Fibroblast of lung (primary cell): ENCODE measurements at regions not wholly inside any gene's neighbourhood (a gene's known extent, or its start where the extent isn't known, plus 50 kb on each side); places are given as distances from the start of the nearest gene placed in this dataset.

Experiments
- DNase-seq, 2 donors: peaks; one replicate each; pipeline versions ENCODE4 v3.0.0 to v3.0.0-alpha.2; 2010; ENCODE audit warnings: low read depth in 2 of 2
- H2AFZ ChIP-seq: 2 replicates; pipeline ENCODE4 v1.5.1; 2012; ENCODE audit warnings: low read length, control low read depth, inconsistent platforms
- H3K27ac ChIP-seq: 2 replicates; pipeline ENCODE4 v1.5.1; 2011; ENCODE audit warnings: low read length, control low read depth; ENCODE audit not compliant: insufficient read depth
- H3K27me3 ChIP-seq: 2 replicates; pipeline ENCODE4 v1.5.1; 2011; ENCODE audit warnings: mild to moderate bottlenecking, low read length; ENCODE audit not compliant: control insufficient read depth, insufficient read depth
- H3K36me3 ChIP-seq: 2 replicates; pipeline ENCODE4 v1.5.1; 2011; ENCODE audit warnings: low read length; ENCODE audit not compliant: control insufficient read depth, insufficient read depth
- H3K4me1 ChIP-seq: 2 replicates; pipeline ENCODE4 v1.5.1; 2011; ENCODE audit warnings: low read length; ENCODE audit not compliant: control insufficient read depth, insufficient read depth; ENCODE audit errors: extremely low read depth
- H3K4me2 ChIP-seq: 2 replicates; pipeline ENCODE4 v1.5.1; 2011; ENCODE audit warnings: low read length, control low read depth; ENCODE audit not compliant: insufficient read depth; ENCODE audit errors: extremely low read depth
- H3K4me3 ChIP-seq, 4 experiments: fragments of 200-600 bp in 1 of 4; sonication (generic) in 1 of 4; replicated peaks in 1 of 4; 2 replicates each; pipeline ENCODE4 v1.5.1; 2011 to 2016; ENCODE audit warnings: low read length in 4 of 4, low read depth in 3 of 4, mild to moderate bottlenecking in 3 of 4, control low read depth in 2 of 4, inconsistent platforms in 1 of 4, mixed read lengths in 1 of 4; ENCODE audit not compliant: insufficient read depth in 1 of 4; ENCODE audit errors: control extremely low read depth in 1 of 4
- H3K79me2 ChIP-seq: 2 replicates; pipeline ENCODE4 v1.5.1; 2012; ENCODE audit warnings: mild to moderate bottlenecking, low read length, inconsistent platforms; ENCODE audit not compliant: control insufficient read depth, insufficient read depth
- H3K9ac ChIP-seq: 2 replicates; pipeline ENCODE4 v1.5.1; 2011; ENCODE audit warnings: mild to moderate bottlenecking, low read length, control low read depth; ENCODE audit not compliant: insufficient read depth
- H3K9me3 ChIP-seq: 2 replicates; pipeline ENCODE4 v1.5.1; 2012; ENCODE audit warnings: low read depth, low read length; ENCODE audit not compliant: control insufficient read depth, insufficient read depth
- H4K20me1 ChIP-seq: 2 replicates; pipeline ENCODE4 v1.5.1; 2011; ENCODE audit warnings: low read length; ENCODE audit not compliant: control insufficient read depth, insufficient read depth; ENCODE audit errors: extremely low read depth
- CTCF ChIP-seq, 2 donors: IDR thresholded peaks in 1 of 2; conservative IDR thresholded peaks in 1 of 2; 1 replicate in 1 of 2; 2 replicates in 1 of 2; pipeline ENCODE4 v1.5.1; 2011 to 2012; ENCODE audit warnings: low read length in 2 of 2, control low read depth in 1 of 2, inconsistent platforms in 1 of 2, low read depth in 1 of 2, mild to moderate bottlenecking in 1 of 2
- EZH2 ChIP-seq: IDR thresholded peaks from 2 replicates; pipeline ENCODE4 v1.5.1; 2012; ENCODE audit warnings: low read length, control low read depth, mild to moderate bottlenecking; ENCODE audit errors: missing control alignments

- H3K4me1 ChIP-seq, result no peaks in the 10 kb centered on the region
- no peak overlapping the region for H3K9ac ChIP-seq
- no peak overlapping the region for H3K4me3 ChIP-seq
- H4K20me1 ChIP-seq, result no peaks in the 10 kb centered on the region
- TF ChIP-seq EZH2 (no peak), CTCF (conservative IDR thresholded peaks at IDR 0.05 in 1 of 2, IDR thresholded peaks at IDR 0.05 in 1 of 2; ENCODE audit: low read depth in 1 of 2, low read length in 2 of 2) (no peak)
- H3K27ac ChIP-seq, result no peak overlapping the region
- DNase-seq, result no peak
- no peak overlapping the region for H3K4me2 ChIP-seq
- H3K9me3 ChIP-seq, result no peaks in the 10 kb centered on the region
- no peaks in the 10 kb centered on the region for H3K36me3 ChIP-seq
- no peaks in the 10 kb centered on the region for H3K79me2 ChIP-seq
- H2AFZ ChIP-seq, result no peak overlapping the region
- H3K27me3 ChIP-seq, result no peaks in the 10 kb centered on the region
Observed at GRCh38 chr3:74883222-74883621, 268.8 kb upstream of the CNTN3 start.

- Histone ChIP-seq H3K9ac (no peak overlapping the region), H4K20me1 (no peaks in the 10 kb centered on the region), H3K36me3 (no peaks in the 10 kb centered on the region), H3K27me3 (no peaks in the 10 kb centered on the region), H3K4me1 (no peaks in the 10 kb centered on the region), H3K4me2 (no peak overlapping the region), H3K27ac (no peak overlapping the region), H3K4me3 (no peak overlapping the region), H3K9me3 (no peaks in the 10 kb centered on the region), H2AFZ (no peak overlapping the region), H3K79me2 (no peaks in the 10 kb centered on the region)
- TF ChIP-seq CTCF (conservative IDR thresholded peaks at IDR 0.05 in 1 of 2, IDR thresholded peaks at IDR 0.05 in 1 of 2; ENCODE audit: low read depth in 1 of 2, low read length in 2 of 2) (no peak), EZH2 (no peak)
- no peak for DNase-seq
Observed at GRCh38 chr3:74880237-74880636, 265.8 kb upstream of the CNTN3 start.

GRCh38 chr3:74866357-74867030, 252.0 kb upstream of the CNTN3 start:
- no peak for DNase-seq
- Histone ChIP-seq H2AFZ (no peak overlapping the region), H3K4me1 (no peaks in the 10 kb centered on the region), H3K27me3 (no peaks in the 10 kb centered on the region), H3K27ac (no peak overlapping the region), H3K4me3 (no peak overlapping the region), H4K20me1 (no peaks in the 10 kb centered on the region), H3K4me2 (no peak overlapping the region), H3K9me3 (no peaks in the 10 kb centered on the region), H3K9ac (no peak overlapping the region), H3K79me2 (no peaks in the 10 kb centered on the region), H3K36me3 (no peaks in the 10 kb centered on the region)
- TF ChIP-seq CTCF (conservative IDR thresholded peaks at IDR 0.05 in 1 of 2, IDR thresholded peaks at IDR 0.05 in 1 of 2; ENCODE audit: low read depth in 1 of 2, low read length in 2 of 2) (no peak), EZH2 (no peak)
